ENCODE measurements at regions not wholly inside any gene's neighbourhood (a gene's known extent, or its start where the extent isn't known, plus 50 kb on each side); places are given as distances from the start of the nearest gene placed in this dataset.

DNA sequence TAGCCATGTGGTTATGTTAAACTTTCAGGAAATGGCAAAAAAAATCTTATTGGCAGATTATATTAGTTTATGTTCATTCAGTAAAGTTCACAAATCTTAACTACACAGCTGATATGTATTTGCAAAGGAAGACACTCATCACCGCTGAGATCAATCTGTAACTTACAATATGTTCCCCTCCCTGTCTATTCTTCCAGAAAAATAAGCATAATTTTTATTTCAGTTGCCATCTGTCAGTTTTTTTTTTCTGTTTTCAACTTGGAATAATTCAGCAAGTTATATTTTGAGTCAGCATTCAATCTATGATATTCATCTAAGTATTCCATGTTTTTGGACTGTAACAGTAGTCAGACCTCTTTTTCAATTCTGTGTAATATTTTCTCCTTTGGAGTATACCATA is 1019.9 kb upstream of the PTPRD start:
- TF ChIP-seq, protein P1, sequence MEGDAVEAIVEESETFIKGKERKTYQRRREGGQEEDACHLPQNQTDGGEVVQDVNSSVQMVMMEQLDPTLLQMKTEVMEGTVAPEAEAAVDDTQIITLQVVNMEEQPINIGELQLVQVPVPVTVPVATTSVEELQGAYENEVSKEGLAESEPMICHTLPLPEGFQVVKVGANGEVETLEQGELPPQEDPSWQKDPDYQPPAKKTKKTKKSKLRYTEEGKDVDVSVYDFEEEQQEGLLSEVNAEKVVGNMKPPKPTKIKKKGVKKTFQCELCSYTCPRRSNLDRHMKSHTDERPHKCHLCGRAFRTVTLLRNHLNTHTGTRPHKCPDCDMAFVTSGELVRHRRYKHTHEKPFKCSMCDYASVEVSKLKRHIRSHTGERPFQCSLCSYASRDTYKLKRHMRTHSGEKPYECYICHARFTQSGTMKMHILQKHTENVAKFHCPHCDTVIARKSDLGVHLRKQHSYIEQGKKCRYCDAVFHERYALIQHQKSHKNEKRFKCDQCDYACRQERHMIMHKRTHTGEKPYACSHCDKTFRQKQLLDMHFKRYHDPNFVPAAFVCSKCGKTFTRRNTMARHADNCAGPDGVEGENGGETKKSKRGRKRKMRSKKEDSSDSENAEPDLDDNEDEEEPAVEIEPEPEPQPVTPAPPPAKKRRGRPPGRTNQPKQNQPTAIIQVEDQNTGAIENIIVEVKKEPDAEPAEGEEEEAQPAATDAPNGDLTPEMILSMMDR (IDR thresholded peaks at IDR 0.05; ENCODE audit: extremely low read depth in 1 of 2, insufficient read depth in 1 of 2, low read depth in 1 of 2, low read length in 2 of 2): no peak
- no peak for TF ChIP-seq EZH2 (IDR thresholded peaks at IDR 0.05; ENCODE audit: borderline replicate concordance, low read depth, low read length, severe bottlenecking)
- TF ChIP-seq POLR2AphosphoS5 (IDR thresholded peaks at IDR 0.05; ENCODE audit: insufficient read depth, low read depth, low read length): no peak
